HG03469 (cell line): ENCODE measurements at regions not wholly inside any gene's neighbourhood (a gene's known extent, or its start where the extent isn't known, plus 50 kb on each side); places are given as distances from the start of the nearest gene placed in this dataset.
A peak's percentile ranks its signal among the peaks of the same experiment; 100 is the strongest.

Experiments
- ATAC-seq: cut with Tn5 transposase; IDR thresholded peaks from one replicate; pipeline ENCODE4 v1.9.1; 2021; ENCODE audit warnings: mild to moderate bottlenecking, moderate library complexity, moderate number of reproducible peaks; ENCODE audit not compliant: unreplicated experiment

- ATAC-seq = no peak
Observed at GRCh38 chr1:194159941-194160340, 973.5 kb upstream of the B3GALT2 start.

GRCh38 chr1:194155962-194156361 lies 969.5 kb upstream of the B3GALT2 start:
- ATAC-seq = no peak

- ATAC-seq = no peak
Observed at GRCh38 chr1:194151056-194151455, 964.6 kb upstream of the B3GALT2 start.

- ATAC-seq = no peak
Observed at GRCh38 chr1:194150242-194150641, 963.8 kb upstream of the B3GALT2 start.

GRCh38 chr1:194133152-194133551 lies 946.7 kb upstream of the B3GALT2 start:
- ATAC-seq = no peak

GRCh38 chr1:194118086-194118485 lies 931.7 kb upstream of the B3GALT2 start:
- ATAC-seq = no peak

GRCh38 chr1:194117582-194117981 lies 931.2 kb upstream of the B3GALT2 start:
- ATAC-seq = no peak

GRCh38 chr1:194114288-194114687 lies 927.9 kb upstream of the B3GALT2 start:
- no peak for ATAC-seq

- ATAC-seq = no peak
Observed at GRCh38 chr1:194105381-194105780, 919.0 kb upstream of the B3GALT2 start.

GRCh38 chr1:194104247-194104844 lies 917.9 kb upstream of the B3GALT2 start:
- no peak for ATAC-seq

GRCh38 chr1:194103516-194104246 lies 917.3 kb upstream of the B3GALT2 start:
- no peak for ATAC-seq

GRCh38 chr1:194103101-194103500 lies 916.7 kb upstream of the B3GALT2 start:
- no peak for ATAC-seq

- no peak for ATAC-seq
Observed at GRCh38 chr1:194102607-194103006, 916.2 kb upstream of the B3GALT2 start.

GRCh38 chr1:194084755-194085154 lies 898.3 kb upstream of the B3GALT2 start:
- no peak for ATAC-seq

GRCh38 chr1:194081444-194081843 lies 895.0 kb upstream of the B3GALT2 start:
- no peak for ATAC-seq

GRCh38 chr1:194080826-194081225 lies 894.4 kb upstream of the B3GALT2 start:
- no peak for ATAC-seq

GRCh38 chr1:194078765-194079164 lies 892.4 kb upstream of the B3GALT2 start:
- ATAC-seq = peak; percentile 79

GRCh38 chr1:194076646-194077045 lies 890.2 kb upstream of the B3GALT2 start:
- no peak for ATAC-seq

- no peak for ATAC-seq
Observed at GRCh38 chr1:194073833-194074232, 887.4 kb upstream of the B3GALT2 start.

- no peak for ATAC-seq
Observed at GRCh38 chr1:194071205-194071604, 884.8 kb upstream of the B3GALT2 start.

- no peak for ATAC-seq
Observed at GRCh38 chr1:194069831-194070218, 883.4 kb upstream of the B3GALT2 start.

- no peak for ATAC-seq
Observed at GRCh38 chr1:194069168-194069830, 882.9 kb upstream of the B3GALT2 start.
